ENCODE measurements at regions not wholly inside any gene's neighbourhood (a gene's known extent, or its start where the extent isn't known, plus 50 kb on each side); places are given as distances from the start of the nearest gene placed in this dataset.

DNA sequence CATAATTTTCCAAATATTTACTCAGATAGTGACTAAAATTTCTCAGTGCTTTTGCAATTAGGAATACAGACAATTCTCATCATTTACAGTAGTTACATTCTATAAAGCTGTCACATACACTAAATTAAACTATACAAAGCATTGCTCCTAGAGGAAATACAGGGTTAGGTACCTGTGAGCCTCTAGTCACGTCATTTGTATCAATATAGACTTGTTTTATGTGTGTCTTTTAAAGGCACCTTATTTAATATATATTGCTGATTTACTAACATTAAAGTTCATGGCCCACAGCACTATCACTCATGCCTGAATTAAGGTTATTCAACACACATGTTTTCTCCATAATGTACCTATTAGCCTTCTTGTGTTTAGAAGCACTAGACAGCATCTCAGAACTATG, 78.7 kb downstream of the PABPC4L start (continued):
- TF ChIP-seq, protein P1, sequence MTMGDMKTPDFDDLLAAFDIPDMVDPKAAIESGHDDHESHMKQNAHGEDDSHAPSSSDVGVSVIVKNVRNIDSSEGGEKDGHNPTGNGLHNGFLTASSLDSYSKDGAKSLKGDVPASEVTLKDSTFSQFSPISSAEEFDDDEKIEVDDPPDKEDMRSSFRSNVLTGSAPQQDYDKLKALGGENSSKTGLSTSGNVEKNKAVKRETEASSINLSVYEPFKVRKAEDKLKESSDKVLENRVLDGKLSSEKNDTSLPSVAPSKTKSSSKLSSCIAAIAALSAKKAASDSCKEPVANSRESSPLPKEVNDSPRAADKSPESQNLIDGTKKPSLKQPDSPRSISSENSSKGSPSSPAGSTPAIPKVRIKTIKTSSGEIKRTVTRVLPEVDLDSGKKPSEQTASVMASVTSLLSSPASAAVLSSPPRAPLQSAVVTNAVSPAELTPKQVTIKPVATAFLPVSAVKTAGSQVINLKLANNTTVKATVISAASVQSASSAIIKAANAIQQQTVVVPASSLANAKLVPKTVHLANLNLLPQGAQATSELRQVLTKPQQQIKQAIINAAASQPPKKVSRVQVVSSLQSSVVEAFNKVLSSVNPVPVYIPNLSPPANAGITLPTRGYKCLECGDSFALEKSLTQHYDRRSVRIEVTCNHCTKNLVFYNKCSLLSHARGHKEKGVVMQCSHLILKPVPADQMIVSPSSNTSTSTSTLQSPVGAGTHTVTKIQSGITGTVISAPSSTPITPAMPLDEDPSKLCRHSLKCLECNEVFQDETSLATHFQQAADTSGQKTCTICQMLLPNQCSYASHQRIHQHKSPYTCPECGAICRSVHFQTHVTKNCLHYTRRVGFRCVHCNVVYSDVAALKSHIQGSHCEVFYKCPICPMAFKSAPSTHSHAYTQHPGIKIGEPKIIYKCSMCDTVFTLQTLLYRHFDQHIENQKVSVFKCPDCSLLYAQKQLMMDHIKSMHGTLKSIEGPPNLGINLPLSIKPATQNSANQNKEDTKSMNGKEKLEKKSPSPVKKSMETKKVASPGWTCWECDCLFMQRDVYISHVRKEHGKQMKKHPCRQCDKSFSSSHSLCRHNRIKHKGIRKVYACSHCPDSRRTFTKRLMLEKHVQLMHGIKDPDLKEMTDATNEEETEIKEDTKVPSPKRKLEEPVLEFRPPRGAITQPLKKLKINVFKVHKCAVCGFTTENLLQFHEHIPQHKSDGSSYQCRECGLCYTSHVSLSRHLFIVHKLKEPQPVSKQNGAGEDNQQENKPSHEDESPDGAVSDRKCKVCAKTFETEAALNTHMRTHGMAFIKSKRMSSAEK (CRISPR knock-in tag; IDR thresholded peaks at IDR 0.05; ENCODE audit: borderline replicate concordance): no peak
- TF ChIP-seq NFYB (CRISPR knock-in tag; conservative IDR thresholded peaks at IDR 0.05; ENCODE audit: low read depth) (no peak), SMAD3 (CRISPR knock-in tag; IDR thresholded peaks at IDR 0.05; ENCODE audit: borderline replicate concordance) (no peak)

DNA sequence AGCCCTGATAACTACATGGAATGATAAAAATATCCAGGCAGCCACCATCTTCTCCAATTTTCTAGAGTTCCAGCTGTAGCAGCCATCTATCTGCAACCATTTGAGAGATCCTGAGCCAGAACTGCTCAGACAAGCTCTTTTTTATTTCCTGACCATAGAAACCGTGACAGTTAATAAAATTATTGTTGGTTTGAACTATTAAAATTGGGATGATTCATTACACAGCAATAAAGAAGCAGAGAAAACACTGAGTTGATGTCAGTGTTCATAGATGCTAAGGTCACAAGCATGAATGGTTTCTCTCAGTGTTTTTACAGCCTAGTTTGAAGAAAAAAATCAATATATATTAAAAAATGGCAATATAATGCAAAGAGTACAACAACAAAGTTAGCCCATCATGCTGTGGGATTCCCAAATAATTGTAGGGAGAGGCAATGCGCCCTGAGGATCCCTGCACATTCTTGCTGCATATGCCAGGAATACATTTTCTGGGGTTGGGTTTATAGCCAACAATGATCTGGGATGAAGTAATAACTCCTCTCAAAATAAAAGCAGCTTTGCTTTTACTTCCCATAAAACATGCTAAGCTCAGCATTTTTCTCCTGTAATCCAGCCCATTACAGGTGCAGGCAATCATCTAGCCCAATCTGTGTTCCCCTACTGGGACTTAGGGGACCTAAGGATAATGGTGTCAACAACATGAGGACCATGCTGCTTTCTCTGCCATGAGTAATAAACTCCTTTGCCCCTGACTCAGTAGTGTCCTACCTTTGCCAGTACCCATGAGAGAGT, 84.0 kb downstream of the PABPC4L start:
- Mint-ChIP-seq H3K4me3 (no peak overlapping the region), H3K27ac (no peak overlapping the region), H3K27me3 (ENCODE audit: low read depth) (no peaks in the 10 kb centered on the region), H3K36me3 (no peaks in the 10 kb centered on the region), H3K9me3 (no peaks in the 10 kb centered on the region), H3K4me1 (peaks cover 6% of the 10 kb centered on the region)
- ChIA-PET CTCF (no interaction called here), POLR2A (no interaction called here)
- TF ChIP-seq OVOL2 (CRISPR knock-in tag; IDR thresholded peaks at IDR 0.05; ENCODE audit: borderline replicate concordance): no peak
- DNase-seq (ENCODE audit: low spot score): no peak
- no peak for ATAC-seq

DNA sequence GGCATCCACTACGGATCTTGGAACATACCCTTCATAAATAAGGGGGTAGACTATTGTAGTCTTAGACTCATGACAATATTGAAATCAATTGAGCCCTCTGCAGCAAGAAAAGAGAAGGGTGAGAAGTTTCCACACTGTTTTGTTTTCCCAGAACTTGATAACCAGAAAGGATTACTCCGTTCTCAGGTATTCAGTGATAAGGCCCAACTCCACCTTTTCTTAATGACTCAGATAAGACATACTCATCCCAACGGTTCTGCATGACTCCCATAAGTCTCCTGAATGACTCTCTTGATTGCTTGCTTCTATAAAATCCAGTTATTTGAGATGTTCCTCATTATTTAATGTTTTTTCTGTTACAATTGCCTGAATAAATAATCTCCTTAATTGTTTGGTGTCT, 111.7 kb downstream of the PABPC4L start:
- POLR2A ChIA-PET: no interaction called here
- no peak for ATAC-seq
- CTCF ChIA-PET: no interaction called here
- Mint-ChIP-seq H3K36me3 (0 out of 2 replicates have a peak, but pooled peaks cover 3% of the 10 kb centered on the region), H3K9me3 (peaks cover 4% of the 10 kb centered on the region), H3K4me3 (no peak overlapping the region), H3K27ac (no peak overlapping the region), H3K27me3 (ENCODE audit: low read depth) (no peaks in the 10 kb centered on the region), H3K4me1 (peaks cover 12% of the 10 kb centered on the region)
- DNase-seq (ENCODE audit: low spot score): no peak
- TF ChIP-seq, protein P2, sequence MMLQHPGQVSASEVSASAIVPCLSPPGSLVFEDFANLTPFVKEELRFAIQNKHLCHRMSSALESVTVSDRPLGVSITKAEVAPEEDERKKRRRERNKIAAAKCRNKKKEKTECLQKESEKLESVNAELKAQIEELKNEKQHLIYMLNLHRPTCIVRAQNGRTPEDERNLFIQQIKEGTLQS (CRISPR knock-in tag; conservative IDR thresholded peaks at IDR 0.05): no peak
- TF ChIP-seq IRF2 (CRISPR knock-in tag; IDR thresholded peaks at IDR 0.05; ENCODE audit: borderline replicate concordance, low read depth) (no peak), SP1 (CRISPR knock-in tag; conservative IDR thresholded peaks at IDR 0.05) (no peak)

DNA sequence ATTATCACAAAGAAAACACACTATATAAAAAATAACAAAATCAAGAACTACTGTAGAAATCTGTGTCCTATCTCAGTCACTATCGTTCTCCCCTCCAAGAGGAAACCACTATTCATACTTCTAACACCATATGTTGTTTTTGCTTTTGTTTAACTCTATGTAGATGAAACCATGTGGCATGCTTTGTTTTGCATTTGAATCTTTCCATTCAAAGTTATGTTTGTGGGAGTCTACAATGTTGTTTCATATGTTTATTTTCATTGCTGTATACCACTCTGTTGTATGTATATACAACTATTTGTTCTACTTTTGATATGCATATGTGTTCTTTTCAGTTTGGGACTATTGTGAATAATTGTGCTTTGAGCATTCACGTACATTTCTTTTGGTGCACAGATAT, 116.1 kb downstream of the PABPC4L start:
- Mint-ChIP-seq H3K4me3 (no peak overlapping the region), H3K27me3 (ENCODE audit: low read depth) (no peaks in the 10 kb centered on the region), H3K27ac (no peak overlapping the region), H3K4me1 (peaks cover 23% of the 10 kb centered on the region), H3K36me3 (0 out of 2 replicates have a peak, but pooled peaks cover 3% of the 10 kb centered on the region), H3K9me3 (peaks cover 4% of the 10 kb centered on the region)
- no peak for DNase-seq (ENCODE audit: low spot score)
- POLR2A ChIA-PET: no interaction called here
- CTCF ChIA-PET: no interaction called here
- no peak for ATAC-seq
- no peak for TF ChIP-seq RELA (CRISPR knock-in tag; IDR thresholded peaks at IDR 0.05; ENCODE audit: borderline replicate concordance)
- TF ChIP-seq SMAD4 (CRISPR knock-in tag; IDR thresholded peaks at IDR 0.05): no peak
- no peak for TF ChIP-seq ZNF396 (CRISPR knock-in tag; IDR thresholded peaks at IDR 0.05; ENCODE audit: borderline replicate concordance)
- no peak for TF ChIP-seq MXD4 (CRISPR knock-in tag; IDR thresholded peaks at IDR 0.05; ENCODE audit: borderline replicate concordance)
- TF ChIP-seq, protein P3, sequence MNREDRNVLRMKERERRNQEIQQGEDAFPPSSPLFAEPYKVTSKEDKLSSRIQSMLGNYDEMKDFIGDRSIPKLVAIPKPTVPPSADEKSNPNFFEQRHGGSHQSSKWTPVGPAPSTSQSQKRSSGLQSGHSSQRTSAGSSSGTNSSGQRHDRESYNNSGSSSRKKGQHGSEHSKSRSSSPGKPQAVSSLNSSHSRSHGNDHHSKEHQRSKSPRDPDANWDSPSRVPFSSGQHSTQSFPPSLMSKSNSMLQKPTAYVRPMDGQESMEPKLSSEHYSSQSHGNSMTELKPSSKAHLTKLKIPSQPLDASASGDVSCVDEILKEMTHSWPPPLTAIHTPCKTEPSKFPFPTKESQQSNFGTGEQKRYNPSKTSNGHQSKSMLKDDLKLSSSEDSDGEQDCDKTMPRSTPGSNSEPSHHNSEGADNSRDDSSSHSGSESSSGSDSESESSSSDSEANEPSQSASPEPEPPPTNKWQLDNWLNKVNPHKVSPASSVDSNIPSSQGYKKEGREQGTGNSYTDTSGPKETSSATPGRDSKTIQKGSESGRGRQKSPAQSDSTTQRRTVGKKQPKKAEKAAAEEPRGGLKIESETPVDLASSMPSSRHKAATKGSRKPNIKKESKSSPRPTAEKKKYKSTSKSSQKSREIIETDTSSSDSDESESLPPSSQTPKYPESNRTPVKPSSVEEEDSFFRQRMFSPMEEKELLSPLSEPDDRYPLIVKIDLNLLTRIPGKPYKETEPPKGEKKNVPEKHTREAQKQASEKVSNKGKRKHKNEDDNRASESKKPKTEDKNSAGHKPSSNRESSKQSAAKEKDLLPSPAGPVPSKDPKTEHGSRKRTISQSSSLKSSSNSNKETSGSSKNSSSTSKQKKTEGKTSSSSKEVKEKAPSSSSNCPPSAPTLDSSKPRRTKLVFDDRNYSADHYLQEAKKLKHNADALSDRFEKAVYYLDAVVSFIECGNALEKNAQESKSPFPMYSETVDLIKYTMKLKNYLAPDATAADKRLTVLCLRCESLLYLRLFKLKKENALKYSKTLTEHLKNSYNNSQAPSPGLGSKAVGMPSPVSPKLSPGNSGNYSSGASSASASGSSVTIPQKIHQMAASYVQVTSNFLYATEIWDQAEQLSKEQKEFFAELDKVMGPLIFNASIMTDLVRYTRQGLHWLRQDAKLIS (CRISPR knock-in tag; IDR thresholded peaks at IDR 0.05; ENCODE audit: borderline replicate concordance): no peak
- TF ChIP-seq EMX1 (CRISPR knock-in tag; IDR thresholded peaks at IDR 0.05): no peak
- no peak for TF ChIP-seq ZNF416 (CRISPR knock-in tag; IDR thresholded peaks at IDR 0.05)
- TF ChIP-seq, protein P4, sequence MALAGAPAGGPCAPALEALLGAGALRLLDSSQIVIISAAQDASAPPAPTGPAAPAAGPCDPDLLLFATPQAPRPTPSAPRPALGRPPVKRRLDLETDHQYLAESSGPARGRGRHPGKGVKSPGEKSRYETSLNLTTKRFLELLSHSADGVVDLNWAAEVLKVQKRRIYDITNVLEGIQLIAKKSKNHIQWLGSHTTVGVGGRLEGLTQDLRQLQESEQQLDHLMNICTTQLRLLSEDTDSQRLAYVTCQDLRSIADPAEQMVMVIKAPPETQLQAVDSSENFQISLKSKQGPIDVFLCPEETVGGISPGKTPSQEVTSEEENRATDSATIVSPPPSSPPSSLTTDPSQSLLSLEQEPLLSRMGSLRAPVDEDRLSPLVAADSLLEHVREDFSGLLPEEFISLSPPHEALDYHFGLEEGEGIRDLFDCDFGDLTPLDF (CRISPR knock-in tag; IDR thresholded peaks at IDR 0.05): no peak
- TF ChIP-seq, protein P5, sequence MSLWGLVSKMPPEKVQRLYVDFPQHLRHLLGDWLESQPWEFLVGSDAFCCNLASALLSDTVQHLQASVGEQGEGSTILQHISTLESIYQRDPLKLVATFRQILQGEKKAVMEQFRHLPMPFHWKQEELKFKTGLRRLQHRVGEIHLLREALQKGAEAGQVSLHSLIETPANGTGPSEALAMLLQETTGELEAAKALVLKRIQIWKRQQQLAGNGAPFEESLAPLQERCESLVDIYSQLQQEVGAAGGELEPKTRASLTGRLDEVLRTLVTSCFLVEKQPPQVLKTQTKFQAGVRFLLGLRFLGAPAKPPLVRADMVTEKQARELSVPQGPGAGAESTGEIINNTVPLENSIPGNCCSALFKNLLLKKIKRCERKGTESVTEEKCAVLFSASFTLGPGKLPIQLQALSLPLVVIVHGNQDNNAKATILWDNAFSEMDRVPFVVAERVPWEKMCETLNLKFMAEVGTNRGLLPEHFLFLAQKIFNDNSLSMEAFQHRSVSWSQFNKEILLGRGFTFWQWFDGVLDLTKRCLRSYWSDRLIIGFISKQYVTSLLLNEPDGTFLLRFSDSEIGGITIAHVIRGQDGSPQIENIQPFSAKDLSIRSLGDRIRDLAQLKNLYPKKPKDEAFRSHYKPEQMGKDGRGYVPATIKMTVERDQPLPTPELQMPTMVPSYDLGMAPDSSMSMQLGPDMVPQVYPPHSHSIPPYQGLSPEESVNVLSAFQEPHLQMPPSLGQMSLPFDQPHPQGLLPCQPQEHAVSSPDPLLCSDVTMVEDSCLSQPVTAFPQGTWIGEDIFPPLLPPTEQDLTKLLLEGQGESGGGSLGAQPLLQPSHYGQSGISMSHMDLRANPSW (CRISPR knock-in tag; conservative IDR thresholded peaks at IDR 0.05; ENCODE audit: low read depth): no peak
- no peak for TF ChIP-seq ZBTB21 (CRISPR knock-in tag; IDR thresholded peaks at IDR 0.05; ENCODE audit: borderline replicate concordance)
- no peak for TF ChIP-seq JUN (CRISPR knock-in tag; IDR thresholded peaks at IDR 0.05)

Measured in WTC11 (cell line).